SK-N-SH treated with all-trans-retinoic acid at 6 μM for 48 hours (cell line): ENCODE measurements at regions not wholly inside any gene's neighbourhood (a gene's known extent, or its start where the extent isn't known, plus 50 kb on each side); places are given as distances from the start of the nearest gene placed in this dataset.

ENCODE experiments used
- ATAC-seq: fragments of 200-7000 bp; cut with Tn5 transposase; 3 replicates; pipeline ENCODE4 v1.9.1; 2020; ENCODE audit warnings: mild to moderate bottlenecking, moderate library complexity
- BACH2 ChIP-seq: fragments of 250-450 bp; sonication (Bioruptor Pico); IDR thresholded peaks from 2 replicates; pipeline ENCODE4 v1.9.0; 2021; ENCODE audit warnings: mild to moderate bottlenecking, borderline replicate concordance
- CREB5 ChIP-seq: fragments of 250-450 bp; sonication (Bioruptor Pico); IDR thresholded peaks from 2 replicates; pipeline ENCODE4 v1.5.1; 2020; ENCODE audit warnings: low read depth, mild to moderate bottlenecking, moderate library complexity
- CSDC2 ChIP-seq: fragments of 250-450 bp; sonication (Bioruptor Pico); IDR thresholded peaks from 2 replicates; pipeline ENCODE4 v1.5.0; 2020; ENCODE audit warnings: mild to moderate bottlenecking, moderate library complexity
- CSRNP3 ChIP-seq: fragments of 250-450 bp; sonication (Bioruptor Pico); IDR thresholded peaks from 2 replicates; pipeline ENCODE4 v1.5.1; 2021; ENCODE audit warnings: mild to moderate bottlenecking, moderate library complexity
- ESRRG ChIP-seq: fragments of 250-450 bp; sonication (Bioruptor Pico); IDR thresholded peaks from 2 replicates; pipeline ENCODE4 v1.6.1; 2021; ENCODE audit warnings: mild to moderate bottlenecking
- ISL1 ChIP-seq: fragments of 250-450 bp; sonication (Bioruptor Pico); IDR thresholded peaks from 2 replicates; pipeline ENCODE4 v2.1.2; 2022; ENCODE audit warnings: mild to moderate bottlenecking, moderate library complexity
- OSR1 ChIP-seq: fragments of 250-450 bp; sonication (Bioruptor Pico); IDR thresholded peaks from 2 replicates; pipeline ENCODE4 v1.8.0; 2022; ENCODE audit warnings: moderate library complexity, mild to moderate bottlenecking, inconsistent platforms
- POU6F1 ChIP-seq: fragments of 250-450 bp; sonication (Bioruptor Pico); IDR thresholded peaks from 2 replicates; pipeline ENCODE4 v1.8.0; 2021; ENCODE audit warnings: low read depth, mild to moderate bottlenecking, moderate library complexity, borderline replicate concordance
- PPARA ChIP-seq: fragments of 250-450 bp; sonication (Bioruptor Pico); IDR thresholded peaks from 2 replicates; pipeline ENCODE4 v1.5.0; 2020; ENCODE audit warnings: mild to moderate bottlenecking, borderline replicate concordance
- SNAI2 ChIP-seq: fragments of 250-450 bp; sonication (Bioruptor Pico); IDR thresholded peaks from 2 replicates; pipeline ENCODE4 v1.5.0; 2020; ENCODE audit warnings: mild to moderate bottlenecking, moderate library complexity
- TCF4 ChIP-seq: fragments of 250-450 bp; sonication (Bioruptor Pico); IDR thresholded peaks from 2 replicates; pipeline ENCODE4 v1.8.0; 2021; ENCODE audit warnings: mild to moderate bottlenecking, moderate library complexity, borderline replicate concordance
- TOX ChIP-seq: fragments of 250-450 bp; sonication (Bioruptor Pico); IDR thresholded peaks from 2 replicates; pipeline ENCODE4 v1.8.0; 2021; ENCODE audit warnings: mild to moderate bottlenecking, moderate library complexity, borderline replicate concordance
- TSHZ2 ChIP-seq: fragments of 250-450 bp; sonication (Bioruptor Pico); IDR thresholded peaks from 2 replicates; pipeline ENCODE4 v1.5.0; 2020; ENCODE audit warnings: mild to moderate bottlenecking, moderate library complexity
- ZFP30 ChIP-seq: fragments of 450-650 bp; formaldehyde crosslinking; IDR thresholded peaks from 2 replicates; pipeline ENCODE4 v1.5.0; 2022; ENCODE audit warnings: mild to moderate bottlenecking, moderate library complexity
- ZNF565 ChIP-seq: fragments of 450-650 bp; formaldehyde crosslinking; conservative IDR thresholded peaks from 2 replicates; pipeline ENCODE4 v1.5.0; 2020; ENCODE audit warnings: low read depth, mild to moderate bottlenecking, moderate library complexity
- ZNF70 ChIP-seq: fragments of 450-650 bp; formaldehyde crosslinking; IDR thresholded peaks from 2 replicates; pipeline ENCODE4 v1.5.0; 2020; ENCODE audit warnings: mild to moderate bottlenecking, moderate library complexity
- ZNF8 ChIP-seq: fragments of 450-650 bp; formaldehyde crosslinking; IDR thresholded peaks from 2 replicates; pipeline ENCODE4 v1.5.0; 2020; ENCODE audit warnings: mild to moderate bottlenecking, moderate library complexity

- TF ChIP-seq ZNF8 (CRISPR knock-in tag), result no peak
These were observed 91.7 kb downstream of the PPP1R2C start (continued) for GRCh38 chrX:42686296-42686695.

- no peak for ATAC-seq
- TF ChIP-seq TCF4 (CRISPR knock-in tag) (no peak), ZNF70 (CRISPR knock-in tag) (no peak), CREB5 (CRISPR knock-in tag) (no peak), BACH2 (CRISPR knock-in tag) (no peak), ZFP30 (CRISPR knock-in tag) (no peak), TSHZ2 (CRISPR knock-in tag) (no peak), ZNF565 (CRISPR knock-in tag) (no peak), PPARA (CRISPR knock-in tag) (no peak), TOX (CRISPR knock-in tag) (no peak), OSR1 (no peak), POU6F1 (CRISPR knock-in tag) (no peak), ESRRG (CRISPR knock-in tag) (no peak), CSRNP3 (CRISPR knock-in tag) (no peak), SNAI2 (CRISPR knock-in tag) (no peak), ISL1 (CRISPR knock-in tag) (no peak)
- TF ChIP-seq, all 23 proteins: peak for 0
These were observed 93.9 kb downstream of the PPP1R2C start for GRCh38 chrX:42684065-42684464.

GRCh38 chrX:42680666-42681065 lies 97.3 kb downstream of the PPP1R2C start:
- TF ChIP-seq ZNF8 (CRISPR knock-in tag), result no peak
- TF ChIP-seq PPARA (CRISPR knock-in tag), result no peak
- TF ChIP-seq TOX (CRISPR knock-in tag), result no peak
- TF ChIP-seq CSRNP3 (CRISPR knock-in tag), result no peak
- TF ChIP-seq ZFP30 (CRISPR knock-in tag), result no peak
- TF ChIP-seq TCF4 (CRISPR knock-in tag), result no peak
- no peak for TF ChIP-seq ZNF565 (CRISPR knock-in tag)
- TF ChIP-seq CSDC2 (CRISPR knock-in tag), result no peak
- TF ChIP-seq ZNF70 (CRISPR knock-in tag), result no peak
- TF ChIP-seq TSHZ2 (CRISPR knock-in tag), result no peak
- no peak for ATAC-seq
